Panc1 (cell line): ENCODE measurements at regions not wholly inside any gene's neighbourhood (a gene's known extent, or its start where the extent isn't known, plus 50 kb on each side); places are given as distances from the start of the nearest gene placed in this dataset.

Source experiments
- ATAC-seq: fragments of 200-7000 bp; cut with Tn5 transposase; 2 replicates; pipeline ENCODE4 v1.9.1; 2020; ENCODE audit warnings: mild to moderate bottlenecking, moderate library complexity
- BruUV-seq: library from RNA; stranded (reverse); fragments of 400-500 nt; replicated peaks from 2 replicates; lab custom pipeline; 2021; lab: Mats Ljungman, UMichigan
- CTCF ChIA-PET: fragments of 300-600 bp; sonication (Branson Sonifier 250); formaldehyde crosslinking; loops from one replicate; lab custom pipeline; 2022; ENCODE audit warnings: antibody characterized with exemption; lab: Charles Lee
- POLR2A ChIA-PET: fragments of 300-600 bp; sonication (Branson Sonifier 250); formaldehyde crosslinking; loops from one replicate; lab custom pipeline; 2022; ENCODE audit warnings: antibody characterized with exemption; lab: Charles Lee
- DNase-seq: peaks from one replicate; pipeline ENCODE4 v3.0.0-alpha.2; 2010; ENCODE audit warnings: low read depth, low spot score
- H3K27ac ChIP-seq: 2 replicates; pipeline ENCODE4 v1.5.1; 2011; ENCODE audit warnings: mild to moderate bottlenecking, low read length, inconsistent platforms
- H3K27me3 ChIP-seq: fragments of 200-500 bp; sonication (Bioruptor generic); 2 replicates; pipeline ENCODE4 v1.6.0; 2014; ENCODE audit warnings: low read length, inconsistent platforms; ENCODE audit not compliant: control insufficient read depth, insufficient read depth
- H3K36me3 ChIP-seq: fragments of 200-500 bp; sonication (Bioruptor generic); 2 replicates; pipeline ENCODE4 v1.5.1; 2014; ENCODE audit warnings: inconsistent platforms, mild to moderate bottlenecking, low read length, moderate library complexity; ENCODE audit not compliant: control insufficient read depth, insufficient read depth
- H3K4me1 ChIP-seq: 2 replicates; pipeline ENCODE4 v1.5.1; 2011; ENCODE audit warnings: inconsistent platforms, mild to moderate bottlenecking, low read length, moderate library complexity; ENCODE audit not compliant: control insufficient read depth, insufficient read depth
- H3K4me3 ChIP-seq, 2 experiments: 2 replicates each; pipeline ENCODE4 v1.5.1; 2011 to 2012; ENCODE audit warnings: low read depth in 2 of 2, low read length in 2 of 2, mild to moderate bottlenecking in 2 of 2, inconsistent platforms in 1 of 2, moderate library complexity in 1 of 2
- H3K9me3 ChIP-seq: fragments of 200-500 bp; sonication (Bioruptor generic); 2 replicates; pipeline ENCODE4 v1.5.1; 2014; ENCODE audit warnings: low read depth, mild to moderate bottlenecking, inconsistent platforms, low read length, moderate library complexity; ENCODE audit not compliant: control insufficient read depth, insufficient read depth
- POLR2AphosphoS5 ChIP-seq: IDR thresholded peaks from 2 replicates; pipeline ENCODE4 v1.6.1; 2012; ENCODE audit warnings: mild to moderate bottlenecking, low read depth, low read length, moderate library complexity
- SIN3A ChIP-seq: IDR thresholded peaks from 2 replicates; pipeline ENCODE4 v1.6.1; 2012; ENCODE audit warnings: low read depth, mild to moderate bottlenecking, low read length, moderate library complexity, borderline replicate concordance; ENCODE audit not compliant: insufficient read depth
- TCF7L2 ChIP-seq: IDR thresholded peaks from 2 replicates; pipeline ENCODE4 v1.6.1; 2011; ENCODE audit warnings: mild to moderate bottlenecking, low read depth, low read length, inconsistent platforms
- in situ Hi-C: cut with HindIII; loops from 2 replicates; pipeline ENCODE4 v1.10.0; 2016; ENCODE audit warnings: low sequenced_read_pairs, low pct_unique_long_range_greater_than_20kb
- intact Hi-C: fragments of 100-400 bp; cut with micrococcal nuclease; formaldehyde crosslinking; loops from one replicate; pipeline ENCODE4 v1.10.0; 2022; ENCODE audit not compliant: unreplicated experiment
- TF ChIP-seq, protein P1 (sequence below): fragments of 450-650 bp; IDR thresholded peaks from 2 replicates; pipeline ENCODE4 v1.5.1; 2017; ENCODE audit warnings: mild to moderate bottlenecking
- TF ChIP-seq, protein P2 (sequence below), 2 experiments: IDR thresholded peaks; 2 replicates each; pipeline ENCODE4 v1.6.1; 2011 to 2012; ENCODE audit warnings: low read depth in 2 of 2, control low read depth in 1 of 2, low read length in 1 of 2, mild to moderate bottlenecking in 1 of 2, moderate library complexity in 1 of 2; ENCODE audit not compliant: insufficient read depth in 1 of 2

DNA sequence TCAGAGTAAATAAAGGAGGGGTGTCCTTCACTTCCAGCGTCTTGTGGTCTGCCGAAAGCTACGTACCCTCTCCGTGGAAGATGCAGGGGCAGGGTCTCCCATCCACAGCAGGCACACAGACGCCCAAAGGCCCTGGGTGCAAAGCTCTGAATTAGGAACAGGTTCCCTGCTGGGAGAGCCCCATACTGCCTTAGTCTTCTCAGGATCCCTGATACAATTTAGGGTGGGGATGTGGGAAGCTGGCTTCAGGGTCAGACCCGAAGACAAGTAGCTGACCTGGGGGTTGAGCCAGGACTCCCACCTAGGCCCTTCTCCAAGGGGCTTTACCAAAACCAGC, 74.1 kb downstream of the TTLL2 start:
- H3K27ac ChIP-seq: no peak overlapping the region
- TF ChIP-seq, protein P1, sequence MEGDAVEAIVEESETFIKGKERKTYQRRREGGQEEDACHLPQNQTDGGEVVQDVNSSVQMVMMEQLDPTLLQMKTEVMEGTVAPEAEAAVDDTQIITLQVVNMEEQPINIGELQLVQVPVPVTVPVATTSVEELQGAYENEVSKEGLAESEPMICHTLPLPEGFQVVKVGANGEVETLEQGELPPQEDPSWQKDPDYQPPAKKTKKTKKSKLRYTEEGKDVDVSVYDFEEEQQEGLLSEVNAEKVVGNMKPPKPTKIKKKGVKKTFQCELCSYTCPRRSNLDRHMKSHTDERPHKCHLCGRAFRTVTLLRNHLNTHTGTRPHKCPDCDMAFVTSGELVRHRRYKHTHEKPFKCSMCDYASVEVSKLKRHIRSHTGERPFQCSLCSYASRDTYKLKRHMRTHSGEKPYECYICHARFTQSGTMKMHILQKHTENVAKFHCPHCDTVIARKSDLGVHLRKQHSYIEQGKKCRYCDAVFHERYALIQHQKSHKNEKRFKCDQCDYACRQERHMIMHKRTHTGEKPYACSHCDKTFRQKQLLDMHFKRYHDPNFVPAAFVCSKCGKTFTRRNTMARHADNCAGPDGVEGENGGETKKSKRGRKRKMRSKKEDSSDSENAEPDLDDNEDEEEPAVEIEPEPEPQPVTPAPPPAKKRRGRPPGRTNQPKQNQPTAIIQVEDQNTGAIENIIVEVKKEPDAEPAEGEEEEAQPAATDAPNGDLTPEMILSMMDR: no peak
- TF ChIP-seq SIN3A (no peak), POLR2AphosphoS5 (no peak), TCF7L2 (no peak)
- TF ChIP-seq, protein P2, sequence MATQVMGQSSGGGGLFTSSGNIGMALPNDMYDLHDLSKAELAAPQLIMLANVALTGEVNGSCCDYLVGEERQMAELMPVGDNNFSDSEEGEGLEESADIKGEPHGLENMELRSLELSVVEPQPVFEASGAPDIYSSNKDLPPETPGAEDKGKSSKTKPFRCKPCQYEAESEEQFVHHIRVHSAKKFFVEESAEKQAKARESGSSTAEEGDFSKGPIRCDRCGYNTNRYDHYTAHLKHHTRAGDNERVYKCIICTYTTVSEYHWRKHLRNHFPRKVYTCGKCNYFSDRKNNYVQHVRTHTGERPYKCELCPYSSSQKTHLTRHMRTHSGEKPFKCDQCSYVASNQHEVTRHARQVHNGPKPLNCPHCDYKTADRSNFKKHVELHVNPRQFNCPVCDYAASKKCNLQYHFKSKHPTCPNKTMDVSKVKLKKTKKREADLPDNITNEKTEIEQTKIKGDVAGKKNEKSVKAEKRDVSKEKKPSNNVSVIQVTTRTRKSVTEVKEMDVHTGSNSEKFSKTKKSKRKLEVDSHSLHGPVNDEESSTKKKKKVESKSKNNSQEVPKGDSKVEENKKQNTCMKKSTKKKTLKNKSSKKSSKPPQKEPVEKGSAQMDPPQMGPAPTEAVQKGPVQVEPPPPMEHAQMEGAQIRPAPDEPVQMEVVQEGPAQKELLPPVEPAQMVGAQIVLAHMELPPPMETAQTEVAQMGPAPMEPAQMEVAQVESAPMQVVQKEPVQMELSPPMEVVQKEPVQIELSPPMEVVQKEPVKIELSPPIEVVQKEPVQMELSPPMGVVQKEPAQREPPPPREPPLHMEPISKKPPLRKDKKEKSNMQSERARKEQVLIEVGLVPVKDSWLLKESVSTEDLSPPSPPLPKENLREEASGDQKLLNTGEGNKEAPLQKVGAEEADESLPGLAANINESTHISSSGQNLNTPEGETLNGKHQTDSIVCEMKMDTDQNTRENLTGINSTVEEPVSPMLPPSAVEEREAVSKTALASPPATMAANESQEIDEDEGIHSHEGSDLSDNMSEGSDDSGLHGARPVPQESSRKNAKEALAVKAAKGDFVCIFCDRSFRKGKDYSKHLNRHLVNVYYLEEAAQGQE (IDR thresholded peaks at IDR 0.05; ENCODE audit: insufficient read depth in 1 of 2, low read depth in 2 of 2, low read length in 1 of 2): no peak
- H3K27me3 ChIP-seq: peaks cover 19% of the 10 kb centered on the region; the same call in 1 of the 2 replicates
- ChIA-PET CTCF (no interaction called here), POLR2A (interaction anchor here (0.7 kb wide), 1 partner anchor 115 kb away, joined by 3 read pairs; no protein-coding TSS in a partner anchor)
- ATAC-seq (no peak), DNase-seq (no peak)
- H3K36me3 ChIP-seq: no peaks in the 10 kb centered on the region
- intact Hi-C loops (no loop called here), in situ Hi-C loops (no loop called here)
- H3K4me1 ChIP-seq: no peaks in the 10 kb centered on the region
- BruUV-seq: no TSS peak
- no peaks in the 10 kb centered on the region for H3K9me3 ChIP-seq
- no peak overlapping the region for H3K4me3 ChIP-seq

DNA sequence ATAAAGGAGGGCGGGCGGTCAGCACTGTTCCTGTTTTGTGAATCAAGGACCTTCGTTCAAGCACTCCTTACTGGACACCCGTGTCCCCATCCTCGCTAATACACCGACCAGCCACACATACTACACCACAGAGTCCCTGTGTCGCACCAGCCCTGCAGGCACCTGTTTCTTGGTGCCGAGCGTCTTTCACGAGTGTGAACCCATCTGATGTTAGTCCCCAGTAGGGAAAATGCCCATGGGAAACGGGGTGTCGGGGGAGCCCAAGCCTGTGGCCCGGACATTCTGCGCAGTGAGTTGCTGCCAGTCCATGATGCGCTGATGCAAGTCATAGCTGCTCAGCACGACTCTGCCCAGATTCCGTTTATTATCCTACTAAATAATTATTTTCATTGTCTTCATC, 74.7 kb downstream of the TTLL2 start:
- ATAC-seq (no peak), DNase-seq (no peak)
- BruUV-seq: no TSS peak
- in situ Hi-C loops: no loop called here
- Histone ChIP-seq H3K4me1 (no peaks in the 10 kb centered on the region), H3K4me3 (no peak overlapping the region), H3K9me3 (no peaks in the 10 kb centered on the region), H3K27ac (no peak overlapping the region), H3K36me3 (no peaks in the 10 kb centered on the region), H3K27me3 (peaks cover 23% of the 10 kb centered on the region; the same call in 1 of the 2 replicates)
- ChIA-PET POLR2A (interaction anchor here (0.7 kb wide), 1 partner anchor 115 kb away, joined by 3 read pairs; no protein-coding TSS in a partner anchor), CTCF (no interaction called here)
- TF ChIP-seq TCF7L2 (no peak), POLR2AphosphoS5 (no peak), SIN3A (no peak)
- TF ChIP-seq, protein P1: no peak
- TF ChIP-seq, protein P2 (IDR thresholded peaks at IDR 0.05; ENCODE audit: insufficient read depth in 1 of 2, low read depth in 2 of 2, low read length in 1 of 2): no peak
- intact Hi-C loops: no loop called here
